SK-N-MC (cell line): ENCODE measurements at regions not wholly inside any gene's neighbourhood (a gene's known extent, or its start where the extent isn't known, plus 50 kb on each side); places are given as distances from the start of the nearest gene placed in this dataset.

Experiments used
- EZH2 ChIP-seq: fragments of 200-600 bp; sonication (generic); IDR thresholded peaks from one replicate; pipeline ENCODE4 v1.6.1; 2017; ENCODE audit warnings: antibody characterized with exemption
- POLR2AphosphoS5 ChIP-seq: IDR thresholded peaks from 2 replicates; pipeline ENCODE4 v1.6.1; 2012; ENCODE audit warnings: mild to moderate bottlenecking, low read depth, low read length, borderline replicate concordance

GRCh38 chr4:116664198-116664597 is 421.2 kb downstream of the TRAM1L1 start:
- TF ChIP-seq POLR2AphosphoS5 (no peak), EZH2 (no peak)
